ENCODE measurements at regions not wholly inside any gene's neighbourhood (a gene's known extent, or its start where the extent isn't known, plus 50 kb on each side); places are given as distances from the start of the nearest gene placed in this dataset.
"Not testable (repeated sequence)": the region's sequence is repeated elsewhere in the genome, so short reads cannot be mapped to it uniquely, and the experiment has no call there.

DNA sequence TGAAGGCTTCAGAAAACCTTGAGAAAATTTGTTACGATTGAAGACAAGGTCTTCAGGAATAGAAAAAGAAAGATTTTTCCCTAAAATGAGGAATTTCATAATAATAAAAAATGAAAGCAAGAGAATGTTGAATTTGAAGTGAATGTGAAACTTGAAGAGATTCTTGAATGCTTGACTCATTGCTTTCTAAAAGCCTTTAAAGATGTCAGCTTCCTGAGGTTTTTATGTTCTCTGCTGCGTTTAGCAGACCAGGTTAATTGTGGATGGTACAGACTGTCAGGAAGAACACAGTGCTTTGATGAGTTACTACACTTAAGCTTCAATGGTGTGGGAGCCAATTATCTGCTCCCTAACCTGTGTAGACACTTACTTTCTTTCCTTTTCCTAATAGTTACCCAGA lies 96.3 kb upstream of the FNDC3A start:
- H3K4me3 ChIP-seq, result no peak overlapping the region
- no peaks in the 10 kb centered on the region for H3K27me3 ChIP-seq
- H3K9me3 ChIP-seq, result no peaks in the 10 kb centered on the region
- no peak overlapping the region for H3K27ac ChIP-seq
- no peak for TF ChIP-seq POLR2A (IDR thresholded peaks at IDR 0.05)
- TF ChIP-seq, protein P1, sequence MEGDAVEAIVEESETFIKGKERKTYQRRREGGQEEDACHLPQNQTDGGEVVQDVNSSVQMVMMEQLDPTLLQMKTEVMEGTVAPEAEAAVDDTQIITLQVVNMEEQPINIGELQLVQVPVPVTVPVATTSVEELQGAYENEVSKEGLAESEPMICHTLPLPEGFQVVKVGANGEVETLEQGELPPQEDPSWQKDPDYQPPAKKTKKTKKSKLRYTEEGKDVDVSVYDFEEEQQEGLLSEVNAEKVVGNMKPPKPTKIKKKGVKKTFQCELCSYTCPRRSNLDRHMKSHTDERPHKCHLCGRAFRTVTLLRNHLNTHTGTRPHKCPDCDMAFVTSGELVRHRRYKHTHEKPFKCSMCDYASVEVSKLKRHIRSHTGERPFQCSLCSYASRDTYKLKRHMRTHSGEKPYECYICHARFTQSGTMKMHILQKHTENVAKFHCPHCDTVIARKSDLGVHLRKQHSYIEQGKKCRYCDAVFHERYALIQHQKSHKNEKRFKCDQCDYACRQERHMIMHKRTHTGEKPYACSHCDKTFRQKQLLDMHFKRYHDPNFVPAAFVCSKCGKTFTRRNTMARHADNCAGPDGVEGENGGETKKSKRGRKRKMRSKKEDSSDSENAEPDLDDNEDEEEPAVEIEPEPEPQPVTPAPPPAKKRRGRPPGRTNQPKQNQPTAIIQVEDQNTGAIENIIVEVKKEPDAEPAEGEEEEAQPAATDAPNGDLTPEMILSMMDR (IDR thresholded peaks at IDR 0.05), result no peak
- no peak for TF ChIP-seq POLR2AphosphoS5 (IDR thresholded peaks at IDR 0.05)
- no peaks in the 10 kb centered on the region for H3K36me3 ChIP-seq
- H3K4me1 ChIP-seq, result no peaks in the 10 kb centered on the region
- DNase-seq (ENCODE audit: low spot score in 2 of 2), result no peak
- intact Hi-C loops (cut with DNase I; ENCODE audit: low total_unique reads), result no loop called here

DNA sequence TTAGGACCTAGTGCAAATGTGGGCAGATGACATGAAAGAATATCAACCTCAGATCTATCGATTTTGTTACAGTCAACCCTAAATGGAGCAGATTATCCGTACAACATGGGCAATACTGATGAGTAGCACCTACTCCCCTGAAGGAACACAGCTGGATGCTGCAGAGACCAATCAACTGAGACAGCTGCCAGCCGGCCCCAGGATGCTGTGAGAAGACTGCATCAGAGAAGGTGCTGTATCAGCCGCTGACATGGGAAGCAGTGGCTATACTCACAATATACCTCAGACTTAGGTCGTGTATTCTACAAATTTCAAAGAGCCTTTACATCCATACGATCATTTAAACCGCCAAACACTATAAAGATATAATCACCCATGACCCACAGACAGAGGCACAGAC lies 95.9 kb upstream of the FNDC3A start:
- DNase-seq (ENCODE audit: low spot score in 2 of 2), result no peak
- no peaks in the 10 kb centered on the region for H3K36me3 ChIP-seq
- TF ChIP-seq POLR2A (IDR thresholded peaks at IDR 0.05) (no peak), POLR2AphosphoS5 (IDR thresholded peaks at IDR 0.05) (no peak)
- TF ChIP-seq, protein P1 (IDR thresholded peaks at IDR 0.05), result no peak

DNA sequence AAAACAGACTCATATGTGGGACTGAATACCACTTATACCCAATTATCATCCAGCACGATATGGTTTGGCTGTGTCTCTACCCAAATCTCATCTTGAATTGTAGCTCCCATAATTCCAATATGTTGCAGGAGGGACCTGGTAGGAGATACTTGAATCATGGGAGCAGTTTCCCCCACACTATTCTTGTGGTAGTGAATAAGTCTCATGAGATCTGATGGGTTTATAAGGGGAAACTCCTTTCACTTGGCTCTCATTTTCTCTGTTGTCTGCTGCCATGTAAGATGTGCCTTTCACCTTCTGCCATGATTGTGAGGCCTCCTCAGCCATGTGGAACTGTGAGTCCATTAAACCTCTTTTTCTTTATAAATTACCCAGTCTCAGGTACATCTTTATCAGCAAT lies 91.9 kb upstream of the FNDC3A start:
- H3K27ac ChIP-seq; DNase-seq (ENCODE audit: low spot score in 2 of 2); intact Hi-C loops (cut with DNase I; ENCODE audit: low total_unique reads); H3K4me1 ChIP-seq; H3K9me3 ChIP-seq; H3K4me3 ChIP-seq; H3K36me3 ChIP-seq; H3K27me3 ChIP-seq: not testable (repeated sequence)

More for the DNA sequence above, 95.9 kb upstream of the FNDC3A start:
- H3K4me3 ChIP-seq, result no peak overlapping the region
- H3K9me3 ChIP-seq, result no peaks in the 10 kb centered on the region
- H3K4me1 ChIP-seq, result no peaks in the 10 kb centered on the region
- no peaks in the 10 kb centered on the region for H3K27me3 ChIP-seq
- no peak overlapping the region for H3K27ac ChIP-seq
- intact Hi-C loops (cut with DNase I; ENCODE audit: low total_unique reads), result no loop called here

DNA sequence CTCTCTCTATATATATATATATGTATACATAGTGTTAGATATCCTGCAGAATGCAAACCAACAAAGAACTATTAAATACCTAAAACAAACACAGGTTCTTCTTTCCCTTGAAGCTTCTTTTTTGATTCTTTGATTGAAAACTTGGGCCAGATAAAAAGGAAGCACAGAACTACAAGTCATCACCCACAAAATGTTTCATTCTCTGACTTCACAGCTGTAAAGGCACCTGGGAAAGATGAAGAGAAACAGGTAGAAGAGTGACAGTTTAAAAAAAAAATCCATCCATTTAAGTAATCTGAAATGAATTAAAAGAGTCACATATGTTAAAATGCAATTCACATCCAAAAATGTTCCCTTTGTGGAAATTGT lies 90.7 kb upstream of the FNDC3A start:
- no peak for DNase-seq (ENCODE audit: low spot score in 2 of 2)
- Histone ChIP-seq H3K27me3 (no peaks in the 10 kb centered on the region), H3K4me1 (no peaks in the 10 kb centered on the region), H3K36me3 (no peaks in the 10 kb centered on the region), H3K27ac (no peak overlapping the region), H3K9me3 (no peaks in the 10 kb centered on the region), H3K4me3 (no peak overlapping the region)
- no peak for TF ChIP-seq POLR2A (IDR thresholded peaks at IDR 0.05)
- no peak for TF ChIP-seq POLR2AphosphoS5 (IDR thresholded peaks at IDR 0.05)
- TF ChIP-seq, protein P1 (IDR thresholded peaks at IDR 0.05), result no peak
- intact Hi-C loops (cut with DNase I; ENCODE audit: low total_unique reads), result no loop called here

DNA sequence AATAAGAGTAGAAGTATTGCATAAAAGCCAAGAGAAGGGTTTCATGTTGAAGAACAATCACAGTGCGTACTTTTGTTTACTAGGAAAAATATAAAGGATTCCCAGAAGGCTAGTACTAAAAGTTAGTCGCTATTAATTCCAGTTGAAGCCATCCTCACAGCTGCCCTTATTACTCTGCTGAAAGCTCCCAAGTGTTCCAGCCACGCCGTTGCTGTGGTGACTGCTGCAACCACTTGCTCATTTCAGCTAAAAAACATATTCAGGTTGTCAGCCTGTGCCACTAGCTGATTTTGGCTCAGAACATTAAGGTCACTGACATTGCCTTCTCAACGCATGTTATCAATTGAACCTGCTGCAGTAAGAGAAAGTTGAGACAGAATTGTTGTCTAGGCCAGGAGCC lies 87.1 kb upstream of the FNDC3A start:
- H3K27ac ChIP-seq, result no peak overlapping the region
- H3K4me3 ChIP-seq, result no peak overlapping the region
- intact Hi-C loops (cut with DNase I; ENCODE audit: low total_unique reads), result no loop called here
- TF ChIP-seq, protein P1 (IDR thresholded peaks at IDR 0.05), result no peak
- H3K9me3 ChIP-seq, result no peaks in the 10 kb centered on the region
- H3K4me1 ChIP-seq, result no peaks in the 10 kb centered on the region
- no peaks in the 10 kb centered on the region for H3K27me3 ChIP-seq
- DNase-seq (ENCODE audit: low spot score in 2 of 2), result no peak
- H3K36me3 ChIP-seq, result no peaks in the 10 kb centered on the region

DNA sequence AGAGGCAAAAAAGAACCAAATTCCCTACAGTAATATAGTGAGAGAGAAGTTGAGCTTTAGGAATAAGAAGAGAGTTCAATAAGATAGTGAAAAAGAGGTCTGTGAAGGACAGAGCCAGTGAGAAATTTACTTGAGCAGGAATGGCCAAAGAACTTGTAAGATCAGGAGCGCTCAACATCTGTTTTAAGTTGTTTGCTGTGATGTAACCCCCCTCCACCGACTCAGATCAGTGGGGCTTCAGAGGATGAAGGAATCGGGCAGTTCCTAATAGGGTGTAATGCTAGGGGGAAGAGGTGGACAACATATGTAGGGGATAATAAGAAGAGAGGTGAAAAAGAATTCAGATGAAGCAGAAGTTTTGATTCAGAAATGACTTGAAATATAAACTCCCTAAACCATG lies 85.3 kb upstream of the FNDC3A start:
- intact Hi-C loops (cut with DNase I; ENCODE audit: low total_unique reads), result no loop called here
- no peaks in the 10 kb centered on the region for H3K9me3 ChIP-seq
- TF ChIP-seq POLR2A (IDR thresholded peaks at IDR 0.05), result no peak
- TF ChIP-seq, protein P1 (IDR thresholded peaks at IDR 0.05), result no peak
- TF ChIP-seq POLR2AphosphoS5 (IDR thresholded peaks at IDR 0.05), result no peak
- no peaks in the 10 kb centered on the region for H3K36me3 ChIP-seq
- H3K4me3 ChIP-seq, result no peak overlapping the region
- DNase-seq (ENCODE audit: low spot score in 2 of 2), result no peak
- no peaks in the 10 kb centered on the region for H3K27me3 ChIP-seq
- no peak overlapping the region for H3K27ac ChIP-seq
- no peaks in the 10 kb centered on the region for H3K4me1 ChIP-seq
